NCI-H128 (cell line): ENCODE measurements at regions not wholly inside any gene's neighbourhood (a gene's known extent, or its start where the extent isn't known, plus 50 kb on each side); places are given as distances from the start of the nearest gene placed in this dataset.

ENCODE experiments used
- DNase-seq: peaks from one replicate; lab custom pipeline; 2025; ENCODE audit not compliant: unreplicated experiment; lab: John Stamatoyannopoulos, UW

GRCh38 chr22:47332246-47332980, 570.0 kb downstream of the TBC1D22A start:
- no peak for DNase-seq

GRCh38 chr22:47331750-47332149, 569.3 kb downstream of the TBC1D22A start:
- no peak for DNase-seq

- DNase-seq, result no peak
These were observed 567.5 kb downstream of the TBC1D22A start for GRCh38 chr22:47329727-47330650.

- no peak for DNase-seq
These were observed 566.2 kb downstream of the TBC1D22A start for GRCh38 chr22:47328550-47329243.

- no peak for DNase-seq
These were observed 564.8 kb downstream of the TBC1D22A start for GRCh38 chr22:47327241-47327640.

- DNase-seq, result no peak
These were observed 562.8 kb downstream of the TBC1D22A start for GRCh38 chr22:47325249-47325648.

- DNase-seq, result no peak
These were observed 562.1 kb downstream of the TBC1D22A start for GRCh38 chr22:47324435-47324990.

- no peak for DNase-seq
These were observed 561.1 kb downstream of the TBC1D22A start for GRCh38 chr22:47323518-47323917.

- DNase-seq, result no peak
These were observed 560.4 kb downstream of the TBC1D22A start for GRCh38 chr22:47322854-47323253.

GRCh38 chr22:47320560-47320959, 558.1 kb downstream of the TBC1D22A start:
- no peak for DNase-seq

- no peak for DNase-seq
These were observed 555.7 kb downstream of the TBC1D22A start for GRCh38 chr22:47318041-47318737.

GRCh38 chr22:47315862-47316419, 553.5 kb downstream of the TBC1D22A start:
- DNase-seq, result no peak

- DNase-seq, result no peak
These were observed 548.2 kb downstream of the TBC1D22A start for GRCh38 chr22:47310601-47311000.

GRCh38 chr22:47309946-47310345, 547.5 kb downstream of the TBC1D22A start:
- no peak for DNase-seq

- DNase-seq, result no peak
These were observed 547.0 kb downstream of the TBC1D22A start for GRCh38 chr22:47309476-47309875.

GRCh38 chr22:47308886-47309285, 546.4 kb downstream of the TBC1D22A start:
- DNase-seq, result no peak

- DNase-seq, result no peak
These were observed 545.4 kb downstream of the TBC1D22A start for GRCh38 chr22:47307822-47308221.

- no peak for DNase-seq
These were observed 544.9 kb downstream of the TBC1D22A start for GRCh38 chr22:47307326-47307725.

GRCh38 chr22:47304854-47305253, 542.4 kb downstream of the TBC1D22A start:
- no peak for DNase-seq

GRCh38 chr22:47304191-47304831, 541.9 kb downstream of the TBC1D22A start:
- DNase-seq, result no peak
